Dedifferentiated amniotic fluid mesenchymal stem cell (primary cell): ENCODE measurements at regions not wholly inside any gene's neighbourhood (a gene's known extent, or its start where the extent isn't known, plus 50 kb on each side); places are given as distances from the start of the nearest gene placed in this dataset.
"Not testable (repeated sequence)": the region's sequence is repeated elsewhere in the genome, so short reads cannot be mapped to it uniquely, and the experiment has no call there.

ENCODE experiments used
- DNase-seq: peaks from one replicate; pipeline ENCODE4 v3.0.0-alpha.2; 2016; ENCODE audit errors: extremely low spot score

DNA sequence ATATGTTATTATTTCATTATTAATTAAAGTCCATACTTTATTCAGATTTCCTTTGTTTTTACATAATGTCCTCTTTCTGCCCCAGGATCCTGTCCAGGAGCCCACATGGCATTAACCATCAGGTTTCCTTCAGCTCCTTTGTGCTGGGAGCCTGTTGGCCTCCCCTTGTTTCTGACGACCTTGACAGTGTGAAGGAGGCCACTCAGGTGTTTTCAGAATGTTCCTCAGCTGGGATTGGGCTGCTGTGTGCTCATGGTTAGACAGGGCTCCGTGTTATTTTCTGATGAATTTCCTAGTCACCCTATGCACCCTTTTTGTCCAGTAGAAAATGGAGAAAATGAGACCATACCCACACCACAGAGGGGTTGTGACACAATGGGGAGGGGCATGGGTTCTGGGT is 281.0 kb upstream of the FOXF1 start:
- DNase-seq = no peak

GRCh38 chr16:86229866-86230656 is 280.3 kb upstream of the FOXF1 start:
- DNase-seq = no peak

- DNase-seq = no peak
These were observed 278.9 kb upstream of the FOXF1 start for GRCh38 chr16:86231321-86231995.

DNA sequence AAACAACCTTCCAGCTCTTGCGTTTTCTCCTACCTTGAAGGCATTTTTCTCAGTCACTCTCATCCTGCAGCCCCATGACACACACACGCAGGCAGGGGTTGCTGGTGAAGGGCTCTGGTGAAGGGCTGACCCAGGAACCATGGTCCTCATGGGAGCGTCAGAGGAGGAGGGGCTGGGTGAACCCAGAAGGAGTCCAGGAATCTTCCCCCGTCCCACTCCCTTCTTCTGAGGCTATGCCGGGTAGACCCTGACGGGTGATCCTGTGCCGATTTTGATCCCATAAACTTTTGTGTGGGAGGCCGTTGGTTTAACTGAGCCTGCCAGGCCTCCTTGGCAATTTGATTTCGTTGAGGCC is 278.4 kb upstream of the FOXF1 start:
- no peak for DNase-seq

DNA sequence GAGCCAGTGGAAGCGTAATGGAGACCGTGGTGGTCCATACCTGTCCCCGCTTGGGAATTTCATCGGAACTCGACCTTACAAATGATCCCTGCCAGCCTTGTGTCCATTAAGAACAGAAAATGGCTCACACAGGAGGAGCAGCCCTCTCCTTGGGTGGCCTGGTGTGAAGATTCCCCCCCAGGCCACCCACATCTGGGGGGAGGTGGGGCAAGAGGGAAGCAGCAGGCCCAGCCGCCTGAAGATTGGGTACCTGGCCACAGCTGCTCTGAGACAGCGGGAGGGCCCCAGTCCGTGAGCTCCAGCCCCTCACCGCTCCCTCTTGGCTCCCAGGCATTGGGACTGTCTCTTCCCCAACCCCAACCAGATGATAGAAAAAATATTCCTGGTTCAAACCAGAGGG is 277.8 kb upstream of the FOXF1 start:
- no peak for DNase-seq

DNA sequence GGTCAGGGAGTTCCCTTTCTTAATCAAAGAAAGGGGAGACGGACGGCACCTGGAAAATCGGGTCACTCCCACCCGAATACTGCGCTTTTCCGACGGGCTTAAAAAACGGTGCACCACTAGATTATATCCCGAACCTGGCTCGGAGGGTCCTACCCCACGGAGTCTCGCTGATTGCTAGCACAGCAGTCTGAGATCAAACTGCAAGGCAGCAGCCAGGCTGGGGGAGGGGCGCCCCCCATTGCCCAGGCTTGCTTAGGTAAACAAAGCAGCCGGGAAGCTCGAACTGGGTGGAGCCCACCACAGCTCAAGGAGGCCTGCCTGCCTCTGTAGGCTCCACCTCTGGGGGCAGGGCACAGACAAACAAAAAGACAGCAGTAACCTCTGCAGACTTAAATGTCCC is 276.8 kb upstream of the FOXF1 start:
- not testable (repeated sequence) for DNase-seq

- no peak for DNase-seq
These were observed 270.9 kb upstream of the FOXF1 start for GRCh38 chr16:86239381-86239780.

- no peak for DNase-seq
These were observed 269.5 kb upstream of the FOXF1 start for GRCh38 chr16:86240716-86241363.

GRCh38 chr16:86241681-86242080 is 268.6 kb upstream of the FOXF1 start:
- DNase-seq = no peak

- DNase-seq = no peak
These were observed 267.8 kb upstream of the FOXF1 start for GRCh38 chr16:86242244-86243122.

DNA sequence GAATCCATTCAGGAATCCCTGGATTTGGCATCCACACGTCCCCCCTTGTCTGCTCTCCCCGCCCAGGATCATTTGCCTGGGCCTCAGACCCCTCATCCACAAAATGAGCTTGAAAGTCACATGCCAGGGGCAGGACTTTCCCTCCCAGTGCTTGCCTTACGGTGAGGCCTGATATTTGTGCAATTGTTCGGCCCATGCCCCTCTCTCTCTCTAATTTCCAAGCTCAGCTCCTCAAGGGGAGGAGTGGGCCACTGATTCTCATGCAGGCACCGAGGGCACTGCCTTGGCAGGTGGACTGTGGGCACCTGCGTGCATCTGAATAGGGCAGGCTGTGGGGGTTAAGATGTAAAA is 267.2 kb upstream of the FOXF1 start:
- no peak for DNase-seq

DNA sequence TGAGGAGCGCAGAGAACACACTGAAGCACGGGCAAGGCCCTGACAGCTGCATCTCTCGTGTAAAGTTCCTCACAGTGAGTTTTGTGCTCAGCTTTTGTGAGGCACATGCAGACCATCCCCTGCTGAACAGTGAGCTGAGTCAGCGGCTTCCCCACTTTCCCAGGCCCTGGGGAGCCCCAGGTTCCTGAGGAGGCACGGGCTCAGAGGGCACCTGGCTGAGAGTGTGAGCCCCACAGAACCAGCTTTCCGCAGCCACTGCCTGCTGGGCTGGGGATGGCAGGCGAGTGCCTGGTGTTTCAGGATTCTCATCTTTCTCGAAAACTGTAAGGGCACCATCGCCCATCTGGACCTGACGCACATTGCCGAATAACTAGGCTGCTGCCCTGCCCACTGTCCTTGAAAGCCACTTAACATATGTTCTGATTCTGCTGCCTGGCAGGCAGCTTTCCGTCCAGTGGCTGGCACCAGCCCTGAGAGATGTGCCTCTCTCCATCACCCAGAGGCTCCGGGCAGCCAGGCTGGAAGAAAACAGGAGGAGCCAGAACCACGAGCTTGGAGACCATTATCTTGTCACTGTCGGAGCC is 266.7 kb upstream of the FOXF1 start:
- no peak for DNase-seq

- no peak for DNase-seq
These were observed 266.2 kb upstream of the FOXF1 start for GRCh38 chr16:86244158-86244557.

- no peak for DNase-seq
These were observed 265.4 kb upstream of the FOXF1 start for GRCh38 chr16:86244936-86245335.

DNA sequence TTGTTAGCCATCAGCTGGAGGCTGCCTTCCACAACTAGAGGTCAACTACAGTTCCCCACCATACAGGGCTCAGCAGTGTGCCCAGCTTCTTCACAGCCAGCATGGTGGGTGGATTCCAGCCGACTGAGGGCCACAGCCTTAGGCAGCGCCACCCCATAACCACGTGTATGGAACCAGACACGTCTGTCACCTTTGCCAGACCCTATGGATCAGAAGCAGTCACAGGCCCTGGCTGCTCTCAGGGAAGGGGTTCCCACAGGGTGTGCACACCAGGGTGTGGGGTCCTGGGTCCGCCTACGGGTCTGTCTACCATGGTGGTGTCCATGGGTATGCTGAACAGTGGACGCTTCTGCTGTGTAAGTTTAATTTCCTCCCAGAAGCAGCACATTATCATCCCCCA is 265.0 kb upstream of the FOXF1 start:
- no peak for DNase-seq

- no peak for DNase-seq
These were observed 264.4 kb upstream of the FOXF1 start for GRCh38 chr16:86245895-86246294.

DNA sequence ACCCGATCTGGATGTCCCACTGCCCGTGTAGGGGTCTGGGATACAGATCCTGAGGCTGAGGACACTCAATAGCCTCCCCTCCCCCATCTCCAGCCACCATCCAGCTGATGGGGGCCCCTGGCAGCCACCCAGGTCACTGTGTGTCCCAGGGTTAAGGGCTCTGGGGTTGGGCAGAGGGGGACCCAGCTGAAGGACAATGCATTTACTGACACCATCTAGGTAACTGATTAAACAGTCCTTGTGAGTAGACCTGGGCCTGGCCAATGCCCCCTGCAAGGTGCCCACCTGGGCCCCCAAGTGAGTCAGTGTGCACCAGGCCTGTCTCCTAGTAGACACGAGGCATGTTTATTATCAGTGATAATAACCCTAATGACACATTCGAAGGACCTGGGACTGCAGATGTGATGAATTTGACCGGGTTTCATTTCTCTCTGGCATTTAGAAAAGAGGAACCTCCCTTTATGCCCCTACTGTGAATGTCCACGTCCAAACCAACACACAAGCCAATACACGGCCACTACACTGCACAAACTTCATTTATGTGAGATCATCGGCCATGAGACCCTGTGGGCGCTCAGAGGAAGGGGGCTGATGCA is 261.9 kb upstream of the FOXF1 start:
- DNase-seq = no peak

DNA sequence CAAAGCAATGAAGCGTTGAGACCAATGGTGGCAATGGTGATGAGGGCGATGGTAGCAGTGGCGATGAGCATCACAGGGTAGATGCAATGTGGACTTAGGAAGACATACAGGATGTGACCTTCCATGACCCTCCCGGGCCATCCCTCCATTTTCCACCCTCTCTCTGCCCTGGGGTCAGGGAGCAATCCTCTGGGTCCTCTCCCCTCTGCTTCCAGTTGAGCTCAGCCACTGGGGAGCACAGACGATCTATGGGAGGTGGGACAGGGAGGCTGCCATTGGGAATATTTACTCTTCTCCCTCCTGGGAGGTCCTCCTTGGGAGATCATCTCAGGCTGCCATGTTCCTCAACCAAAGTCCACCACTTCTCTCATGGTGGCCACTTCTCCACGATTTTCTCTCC is 260.7 kb upstream of the FOXF1 start:
- DNase-seq = no peak

GRCh38 chr16:86251682-86252081 is 258.6 kb upstream of the FOXF1 start:
- DNase-seq = no peak

- DNase-seq = no peak
These were observed 257.7 kb upstream of the FOXF1 start for GRCh38 chr16:86252596-86252995.

DNA sequence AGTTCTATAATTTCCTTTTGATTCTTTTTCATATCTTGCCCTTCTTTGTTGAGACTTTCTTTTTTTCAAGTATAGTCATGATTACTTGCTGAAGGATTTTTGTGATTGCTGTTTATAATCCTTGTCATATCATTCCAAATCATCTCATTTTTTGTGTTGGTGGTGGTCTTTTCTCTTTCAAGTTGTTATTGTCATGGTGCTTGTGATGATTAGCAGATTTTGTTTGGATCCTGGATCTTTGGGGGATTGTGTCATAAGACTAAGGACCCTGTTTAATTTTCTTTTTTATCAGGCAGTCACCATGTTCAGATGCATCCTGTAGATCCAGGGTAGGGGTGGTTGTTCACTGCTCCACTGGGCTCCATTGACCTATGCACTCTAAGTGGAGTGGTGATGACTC is 254.4 kb upstream of the FOXF1 start:
- DNase-seq = no peak
